GM23338 (cell line): ENCODE measurements at regions not wholly inside any gene's neighbourhood (a gene's known extent, or its start where the extent isn't known, plus 50 kb on each side); places are given as distances from the start of the nearest gene placed in this dataset.

Experiments
- CREB1 ChIP-seq: fragments of 250-450 bp; sonication (Bioruptor Pico); IDR thresholded peaks from 2 replicates; pipeline ENCODE4 v1.5.0; 2020; ENCODE audit warnings: low read depth, mild to moderate bottlenecking, moderate library complexity
- CTCF ChIP-seq, 2 experiments: fragments of 200-600 bp in 1 of 2; sonication (generic) in 1 of 2; conservative IDR thresholded peaks; 2 replicates each; pipeline versions ENCODE4 v1.5.1 to v1.6.1; 2016 to 2017; ENCODE audit warnings: antibody characterized with exemption in 2 of 2, low read depth in 2 of 2, mild to moderate bottlenecking in 2 of 2, moderate library complexity in 1 of 2
- ETS1 ChIP-seq: IDR thresholded peaks from 2 replicates; pipeline ENCODE4 v1.6.1; 2016; ENCODE audit warnings: antibody characterized with exemption
- EZH2 ChIP-seq: fragments of 200-600 bp; sonication (generic); IDR thresholded peaks from one replicate; pipeline ENCODE4 v1.8.0; 2017; ENCODE audit warnings: antibody characterized with exemption, mild to moderate bottlenecking, low read depth; ENCODE audit not compliant: unreplicated experiment
- EZH2phosphoT487 ChIP-seq: fragments of 200-600 bp; sonication (generic); IDR thresholded peaks from one replicate; pipeline ENCODE4 v1.8.1; 2018; ENCODE audit warnings: antibody characterized with exemption; ENCODE audit not compliant: unreplicated experiment
- JUNB ChIP-seq: IDR thresholded peaks from one replicate; pipeline ENCODE4 v1.6.1; 2016; ENCODE audit warnings: antibody characterized with exemption; ENCODE audit not compliant: unreplicated experiment
- NANOG ChIP-seq: IDR thresholded peaks from 2 replicates; pipeline ENCODE4 v1.6.1; 2016; ENCODE audit warnings: antibody characterized with exemption, borderline replicate concordance
- POLR2AphosphoS5 ChIP-seq: IDR thresholded peaks from 2 replicates; pipeline ENCODE4 v1.6.1; 2016; ENCODE audit warnings: antibody characterized with exemption, low read depth
- REST ChIP-seq: IDR thresholded peaks from one replicate; pipeline ENCODE4 v1.6.1; 2018; ENCODE audit warnings: antibody characterized with exemption; ENCODE audit not compliant: unreplicated experiment
- STAT1 ChIP-seq: IDR thresholded peaks from one replicate; pipeline ENCODE4 v1.6.1; 2016; ENCODE audit warnings: antibody characterized with exemption; ENCODE audit not compliant: unreplicated experiment
- ZNF114 ChIP-seq: fragments of 250-450 bp; sonication (Bioruptor Pico); IDR thresholded peaks from 2 replicates; pipeline ENCODE4 v1.5.0; 2020; ENCODE audit warnings: mild to moderate bottlenecking, moderate library complexity
- ZNF331 ChIP-seq: fragments of 250-450 bp; sonication (Bioruptor Pico); IDR thresholded peaks from 2 replicates; pipeline ENCODE4 v1.5.0; 2020; ENCODE audit warnings: low read depth, mild to moderate bottlenecking, moderate library complexity
- ZNF462 ChIP-seq: fragments of 250-450 bp; sonication (Bioruptor Pico); IDR thresholded peaks from 2 replicates; pipeline ENCODE4 v1.5.0; 2020; ENCODE audit warnings: mild to moderate bottlenecking, moderate library complexity

- no peak for TF ChIP-seq CTCF (conservative IDR thresholded peaks at IDR 0.05; ENCODE audit: low read depth in 2 of 2)
- no peak for TF ChIP-seq REST
- TF ChIP-seq EZH2 = no peak
- no peak for TF ChIP-seq POLR2AphosphoS5
- no peak for TF ChIP-seq ZNF462 (CRISPR knock-in tag)
- no peak for TF ChIP-seq ZNF114 (CRISPR knock-in tag)
- TF ChIP-seq EZH2phosphoT487 = no peak
- TF ChIP-seq JUNB = no peak
- no peak for TF ChIP-seq CREB1 (CRISPR knock-in tag)
- TF ChIP-seq ZNF331 (CRISPR knock-in tag) = no peak
- TF ChIP-seq ETS1 = no peak
- no peak for TF ChIP-seq STAT1
- TF ChIP-seq NANOG = no peak
These were observed 562.1 kb upstream of the FANCL start for GRCh38 chr2:58803192-58803591.
